K562 (cell line): ENCODE measurements at regions not wholly inside any gene's neighbourhood (a gene's known extent, or its start where the extent isn't known, plus 50 kb on each side); places are given as distances from the start of the nearest gene placed in this dataset.
A peak's percentile ranks its signal among the peaks of the same experiment; 100 is the strongest.

Source experiments
- ATAC-seq: fragments of 200-7000 bp; cut with Tn5 transposase; 3 replicates; pipeline ENCODE4 v1.9.1; 2020; ENCODE audit warnings: moderate library complexity
- BruUV-seq: library from RNA; stranded (reverse); fragments of 400-500 nt; replicated peaks from 2 replicates; lab custom pipeline; 2021; lab: Mats Ljungman, UMichigan
- CTCF ChIA-PET: fragments of 300-600 bp; formaldehyde crosslinking; extraction: SDS; loops from one replicate; lab custom pipeline; 2021; ENCODE audit warnings: low intra/inter-chr PET ratio; lab: Yijun Ruan, JAX
- POLR2A ChIA-PET: fragments of 300-600, 350-650 bp; sonication (Branson Sonifier 250); formaldehyde crosslinking; extraction: SDS; loops from one replicate; lab custom pipeline; 2021; ENCODE audit warnings: antibody characterized with exemption, inconsistent platforms; lab: Yijun Ruan, JAX
- DNase-seq, 4 experiments: peaks; one replicate each; pipeline versions ENCODE4 v3.0.0 to v3.0.0-alpha.2; 2011 to 2018; ENCODE audit warnings: low spot score in 3 of 4, mixed read lengths in 3 of 4; ENCODE audit errors: extremely low read depth in 1 of 4
- FAIRE-seq: peaks from 2 replicates; lab custom pipeline; 2011; peaks lifted over from hg19 to GRCh38; lab: Jason Lieb, UNC
- H2AFZ ChIP-seq: 2 replicates; pipeline ENCODE4 v1.6.0; 2011; ENCODE audit warnings: low read depth, low read length, control low read depth, inconsistent platforms
- H3K27ac ChIP-seq: fragments of 200-600 bp; 3 replicates; pipeline ENCODE4 v1.8.0; 2011; ENCODE audit warnings: low read depth, mild to moderate bottlenecking, control low read depth, inconsistent platforms, low read length, moderate library complexity, mixed read lengths; ENCODE audit errors: extremely low read depth
- H3K27me3 ChIP-seq, 2 experiments: fragments of 300-600 bp in 1 of 2; 2 replicates in 1 of 2; 3 replicates in 1 of 2; pipeline versions ENCODE4 v1.6.0 to v1.8.0; 2011; ENCODE audit warnings: inconsistent platforms in 2 of 2, low read length in 2 of 2, mild to moderate bottlenecking in 1 of 2, mixed read lengths in 1 of 2, moderate library complexity in 1 of 2; ENCODE audit not compliant: control insufficient read depth in 2 of 2, insufficient read depth in 2 of 2
- H3K36me3 ChIP-seq: fragments of 300-600 bp; 3 replicates; pipeline ENCODE4 v1.8.0; 2011; ENCODE audit warnings: mild to moderate bottlenecking, low read length, inconsistent platforms; ENCODE audit not compliant: control insufficient read depth, insufficient read depth
- H3K4me1 ChIP-seq, 2 experiments: fragments of 200-600 bp in 1 of 2; replicated peaks in 1 of 2; 2 replicates in 1 of 2; 3 replicates in 1 of 2; pipeline versions ENCODE4 v1.5.1 to v1.8.0; 2011; ENCODE audit warnings: inconsistent platforms in 2 of 2, low read length in 2 of 2, mild to moderate bottlenecking in 1 of 2, mixed read lengths in 1 of 2, moderate library complexity in 1 of 2; ENCODE audit not compliant: control insufficient read depth in 2 of 2, insufficient read depth in 2 of 2
- H3K4me2 ChIP-seq: 2 replicates; pipeline ENCODE4 v1.6.1; 2011; ENCODE audit warnings: low read length, control low read depth, inconsistent platforms, mixed read lengths; ENCODE audit not compliant: insufficient read depth
- H3K4me3 ChIP-seq: fragments of 200-600 bp; sonication (generic), shearing (Covaris generic); 2 replicates; pipeline ENCODE4 v1.5.1; 2016; ENCODE audit warnings: control low read depth, inconsistent platforms
- H3K79me2 ChIP-seq: fragments of 200-600 bp; 3 replicates; pipeline ENCODE4 v1.8.0; 2011; ENCODE audit warnings: low read length, inconsistent platforms; ENCODE audit not compliant: control insufficient read depth, insufficient read depth
- H3K9ac ChIP-seq, 2 experiments: 2 replicates each; pipeline versions ENCODE4 v1.6.0 to v1.6.1; 2011; ENCODE audit warnings: low read depth in 2 of 2, low read length in 2 of 2, control low read depth in 1 of 2, inconsistent platforms in 1 of 2, mild to moderate bottlenecking in 1 of 2, mixed read lengths in 1 of 2; ENCODE audit not compliant: insufficient read depth in 1 of 2
- H3K9me1 ChIP-seq: one replicate; pipeline ENCODE4 v1.6.0; 2011; ENCODE audit warnings: inconsistent platforms, mild to moderate bottlenecking, low read length, moderate library complexity; ENCODE audit not compliant: control insufficient read depth, insufficient read depth
- H3K9me3 ChIP-seq: replicated peaks from 2 replicates; pipeline ENCODE4 v1.5.1; 2011; ENCODE audit warnings: low read depth, low read length, inconsistent platforms; ENCODE audit not compliant: control insufficient read depth, insufficient read depth
- H4K20me1 ChIP-seq: replicated peaks from 2 replicates; pipeline ENCODE4 v1.6.1; 2011; ENCODE audit warnings: low read length, inconsistent platforms, mixed read lengths; ENCODE audit not compliant: control insufficient read depth, insufficient read depth
- ARHGAP35 ChIP-seq: fragments of 450-650 bp; IDR thresholded peaks from 2 replicates; pipeline ENCODE4 v1.6.1; 2018; ENCODE audit not compliant: partially characterized antibody
- C11orf30 ChIP-seq: fragments of 450-650 bp; IDR thresholded peaks from 2 replicates; pipeline ENCODE4 v1.6.1; 2016; ENCODE audit warnings: low read depth, mild to moderate bottlenecking
- CAMTA2 ChIP-seq: fragments of 250-450 bp; sonication (Bioruptor Pico); conservative IDR thresholded peaks from 2 replicates; pipeline ENCODE4 v1.5.1; 2022
- CBX1 ChIP-seq: sonication (generic); IDR thresholded peaks from 2 replicates; pipeline ENCODE4 v1.6.1; 2016; ENCODE audit warnings: antibody characterized with exemption, low read depth, mild to moderate bottlenecking
- CXXC5 ChIP-seq: fragments of 250-450 bp; sonication (Bioruptor Pico); IDR thresholded peaks from 2 replicates; pipeline ENCODE4 v1.8.0; 2022; ENCODE audit warnings: inconsistent platforms, mild to moderate bottlenecking, moderate library complexity
- ESRRA ChIP-seq: fragments of 450-650 bp; IDR thresholded peaks from 2 replicates; pipeline ENCODE4 v1.6.1; 2014; ENCODE audit warnings: low read depth, mild to moderate bottlenecking, moderate library complexity, borderline replicate concordance
- HCFC1 ChIP-seq: IDR thresholded peaks from 2 replicates; pipeline ENCODE4 v1.6.1; 2012; ENCODE audit warnings: low read depth, low read length, improper control_type of control experiment
- HOXB6 ChIP-seq: fragments of 250-450 bp; sonication (Bioruptor Pico); IDR thresholded peaks from 2 replicates; pipeline ENCODE4 v1.5.1; 2022; ENCODE audit warnings: mild to moderate bottlenecking, borderline replicate concordance
- JUND ChIP-seq, 2 experiments: IDR thresholded peaks; 2 replicates in 1 of 2; 3 replicates in 1 of 2; pipeline ENCODE4 v1.6.1; 2011; ENCODE audit warnings: borderline replicate concordance in 2 of 2, low read depth in 2 of 2, low read length in 2 of 2, improper control_type of control experiment in 1 of 2, missing biosample characterization in 1 of 2, missing genetic modification characterization in 1 of 2, missing genetic modification reagents in 1 of 2
- MYC ChIP-seq, 2 experiments: fragments of 250-450 bp in 1 of 2; sonication (Bioruptor Pico) in 1 of 2; IDR thresholded peaks; 2 replicates each; pipeline versions ENCODE4 v1.5.1 to v1.6.1; 2012 to 2021; ENCODE audit warnings: low read depth in 2 of 2, borderline replicate concordance in 1 of 2, improper control_type of control experiment in 1 of 2, low read length in 1 of 2, mild to moderate bottlenecking in 1 of 2, moderate library complexity in 1 of 2
- NEUROD1 ChIP-seq: fragments of 150-350 bp; IDR thresholded peaks from 2 replicates; pipeline ENCODE4 v1.6.1; 2014; ENCODE audit warnings: borderline replicate concordance, low read length, low read depth; ENCODE audit not compliant: partially characterized antibody
- ZNF140 ChIP-seq: fragments of 250-450 bp; sonication (Bioruptor Pico); IDR thresholded peaks from 2 replicates; pipeline ENCODE4 v1.8.0; 2021; ENCODE audit warnings: moderate library complexity, mild to moderate bottlenecking, inconsistent platforms
- WGBS: fragments of 100-300 bp; shearing (Covaris generic); methylation state at CpG from one replicate; pipeline ENCODE4 v1.1.6; 2016; ENCODE audit warnings: low coverage, mixed read lengths; ENCODE audit not compliant: insufficient coverage; ENCODE audit errors: missing lambda C conversion rate; 5-methylcytosine and 5-hydroxymethylcytosine counted together
- in situ Hi-C: fragments of 300-500 bp; cut with MboI; formaldehyde crosslinking; loops from 4 replicates; pipeline ENCODE4 v1.15.0; 2018; ENCODE audit warnings: inconsistent platforms, mixed read lengths
- intact Hi-C: fragments of 100-400 bp; cut with micrococcal nuclease; formaldehyde crosslinking; loops from 2 replicates; pipeline ENCODE4 v1.14.2; 2022
- TF ChIP-seq, protein P1 (sequence below): fragments of 450-650 bp; IDR thresholded peaks from 2 replicates; pipeline ENCODE4 v1.6.1; 2016; ENCODE audit warnings: missing biosample characterization, missing genetic modification characterization
- TF ChIP-seq, protein P2 (sequence below), 2 experiments: fragments of 450-650 bp in 1 of 2; sonication (generic) in 1 of 2; formaldehyde crosslinking in 1 of 2; IDR thresholded peaks in 1 of 2; conservative IDR thresholded peaks in 1 of 2; 2 replicates each; pipeline versions ENCODE4 v1.6.1 to v1.8.1; 2016 to 2023; ENCODE audit warnings: mild to moderate bottlenecking in 2 of 2, moderate library complexity in 2 of 2, inconsistent platforms in 1 of 2, missing genetic modification reagents in 1 of 2
- TF ChIP-seq, protein P3 (sequence below), 2 experiments: fragments of 200-800 bp in 1 of 2; sonication (Bioruptor generic) in 1 of 2; sonication (generic) in 1 of 2; formaldehyde crosslinking in 1 of 2; IDR thresholded peaks in 1 of 2; conservative IDR thresholded peaks in 1 of 2; 2 replicates each; pipeline versions ENCODE4 v1.5.0 to v1.6.1; 2016 to 2020; ENCODE audit warnings: missing compliant biosample characterization in 1 of 2, missing genetic modification characterization in 1 of 2, missing genetic modification reagents in 1 of 2

DNA sequence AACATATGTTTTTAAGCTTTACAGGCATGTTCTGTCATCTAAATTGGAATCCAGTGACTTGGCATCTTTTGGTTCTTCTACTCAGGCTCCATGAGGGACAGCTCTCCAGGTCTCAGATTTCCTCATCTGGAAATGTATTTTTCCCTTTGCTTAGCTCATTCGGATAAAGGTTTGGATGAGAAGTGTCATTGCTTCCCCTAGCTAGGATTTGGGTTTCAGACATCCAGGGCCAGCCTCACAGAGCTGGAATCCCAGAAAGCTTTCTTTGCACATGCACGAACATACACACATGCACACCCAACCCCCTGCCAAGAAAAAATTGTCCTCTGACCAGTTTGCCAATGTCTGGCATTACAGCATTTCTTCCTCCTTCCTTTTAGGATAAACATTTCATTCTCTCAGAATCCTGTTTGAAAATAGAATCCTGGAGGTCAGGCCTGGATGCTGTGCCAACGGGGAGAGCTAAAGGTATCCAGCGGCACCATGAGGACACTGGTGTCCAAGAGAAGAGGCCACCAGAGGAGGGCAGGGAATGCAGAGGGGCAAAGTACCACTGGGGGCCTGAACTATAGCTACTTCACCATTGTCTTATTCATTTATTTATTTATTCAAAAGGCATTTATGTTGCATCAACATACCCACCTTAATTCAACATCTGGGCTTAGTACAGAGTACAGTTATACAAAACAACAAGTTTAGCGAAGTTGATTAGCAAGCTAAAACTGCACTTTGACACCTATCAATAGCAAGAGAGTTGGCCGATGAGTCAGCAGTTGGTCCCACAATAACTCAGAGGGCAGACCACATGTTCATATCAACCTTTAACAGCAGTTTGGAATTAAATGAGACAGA, 97.9 kb upstream of the ATL2 start (continued):
- TF ChIP-seq, protein P1, sequence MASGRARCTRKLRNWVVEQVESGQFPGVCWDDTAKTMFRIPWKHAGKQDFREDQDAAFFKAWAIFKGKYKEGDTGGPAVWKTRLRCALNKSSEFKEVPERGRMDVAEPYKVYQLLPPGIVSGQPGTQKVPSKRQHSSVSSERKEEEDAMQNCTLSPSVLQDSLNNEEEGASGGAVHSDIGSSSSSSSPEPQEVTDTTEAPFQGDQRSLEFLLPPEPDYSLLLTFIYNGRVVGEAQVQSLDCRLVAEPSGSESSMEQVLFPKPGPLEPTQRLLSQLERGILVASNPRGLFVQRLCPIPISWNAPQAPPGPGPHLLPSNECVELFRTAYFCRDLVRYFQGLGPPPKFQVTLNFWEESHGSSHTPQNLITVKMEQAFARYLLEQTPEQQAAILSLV (tag), result no peak
- no peak for TF ChIP-seq ESRRA
- no peak for TF ChIP-seq HOXB6
- no peak for TF ChIP-seq NEUROD1

DNA sequence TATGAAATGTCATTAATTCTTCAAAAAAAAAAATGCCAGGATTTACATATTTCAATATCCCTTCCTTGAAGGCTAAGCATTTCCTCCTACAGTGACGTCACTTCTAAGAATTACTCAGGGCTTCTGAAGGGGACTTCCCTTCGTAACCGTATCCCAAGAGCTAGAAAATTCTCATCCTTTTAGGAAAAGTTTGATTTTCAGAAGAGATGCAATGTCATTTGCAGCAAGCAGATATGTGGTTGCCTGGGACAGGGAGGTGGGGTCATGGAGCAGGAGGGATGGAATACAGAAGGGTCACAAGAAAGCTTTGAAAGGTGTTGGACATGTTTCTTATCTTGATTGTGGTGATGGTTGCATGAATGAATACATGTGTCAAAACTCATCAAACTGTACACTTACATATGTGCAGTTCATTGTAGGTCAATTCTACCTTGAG, 97.0 kb upstream of the ATL2 start:
- Histone ChIP-seq H3K79me2 (no peaks in the 10 kb centered on the region), H3K27me3 (no peaks in the 10 kb centered on the region), H4K20me1 (no peaks in the 10 kb centered on the region), H3K9me3 (no peaks in the 10 kb centered on the region), H3K4me1 (peaks cover 15 to 27% of the 10 kb centered on the region in 2 experiments), H3K4me2 (no peak overlapping the region; the same call in 1 of the 2 replicates), H2AFZ (no peak overlapping the region), H3K9me1 (no peaks in the 10 kb centered on the region), H3K9ac (no peak overlapping the region), H3K4me3 (no peak overlapping the region), H3K36me3 (no peaks in the 10 kb centered on the region), H3K27ac (no peak overlapping the region)
- peak; percentile 61 for FAIRE-seq
- DNase-seq, result peak in 1 of 4 experiments; percentile 37
- POLR2A ChIA-PET, result interaction anchor here (0.6 to 1.6 kb wide), 3 partner anchors 38 to 200 kb away, joined by 3 to 4 read pairs (median 4); no protein-coding TSS in a partner anchor
- CTCF ChIA-PET, result no interaction called here
- BruUV-seq, result no TSS peak
- WGBS, result 17% methylated on average over 3 of the region's 3 CpGs
- intact Hi-C loops (no loop called here), in situ Hi-C loops (no loop called here)
- ATAC-seq, result peak; percentile 21; the same call in 2 of the 3 replicates
- TF ChIP-seq JUND (IDR thresholded peaks at IDR 0.05; ENCODE audit: borderline replicate concordance, low read depth, low read length) (peak; percentile 72; the same call in 1 of the 2 replicates), JUND (tag; IDR thresholded peaks at IDR 0.05; ENCODE audit: borderline replicate concordance, low read depth, low read length) (peak; percentile 81; the same call in 2 of the 3 replicates), C11orf30 (no peak), ZNF140 (CRISPR knock-in tag) (no peak), CAMTA2 (CRISPR knock-in tag) (no peak), ARHGAP35 (no peak), HCFC1 (no peak), CBX1 (no peak), CXXC5 (CRISPR knock-in tag) (no peak; the same call in 1 of the 2 replicates), MYC (IDR thresholded peaks at IDR 0.05; ENCODE audit: low read depth, low read length) (no peak), MYC (CRISPR knock-in tag; IDR thresholded peaks at IDR 0.05; ENCODE audit: borderline replicate concordance, low read depth) (no peak)
- TF ChIP-seq, protein P2, sequence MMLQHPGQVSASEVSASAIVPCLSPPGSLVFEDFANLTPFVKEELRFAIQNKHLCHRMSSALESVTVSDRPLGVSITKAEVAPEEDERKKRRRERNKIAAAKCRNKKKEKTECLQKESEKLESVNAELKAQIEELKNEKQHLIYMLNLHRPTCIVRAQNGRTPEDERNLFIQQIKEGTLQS (IDR thresholded peaks at IDR 0.05), result peak; percentile 93
- TF ChIP-seq, protein P2 (CRISPR knock-in tag; conservative IDR thresholded peaks at IDR 0.05), result no peak
- TF ChIP-seq, protein P3, sequence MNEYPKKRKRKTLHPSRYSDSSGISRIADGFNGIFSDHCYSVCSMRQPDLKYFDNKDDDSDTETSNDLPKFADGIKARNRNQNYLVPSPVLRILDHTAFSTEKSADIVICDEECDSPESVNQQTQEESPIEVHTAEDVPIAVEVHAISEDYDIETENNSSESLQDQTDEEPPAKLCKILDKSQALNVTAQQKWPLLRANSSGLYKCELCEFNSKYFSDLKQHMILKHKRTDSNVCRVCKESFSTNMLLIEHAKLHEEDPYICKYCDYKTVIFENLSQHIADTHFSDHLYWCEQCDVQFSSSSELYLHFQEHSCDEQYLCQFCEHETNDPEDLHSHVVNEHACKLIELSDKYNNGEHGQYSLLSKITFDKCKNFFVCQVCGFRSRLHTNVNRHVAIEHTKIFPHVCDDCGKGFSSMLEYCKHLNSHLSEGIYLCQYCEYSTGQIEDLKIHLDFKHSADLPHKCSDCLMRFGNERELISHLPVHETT (CRISPR knock-in tag; conservative IDR thresholded peaks at IDR 0.05 in 1 of 2, IDR thresholded peaks at IDR 0.05 in 1 of 2), result no peak
